ENCODE measurements at regions not wholly inside any gene's neighbourhood (a gene's known extent, or its start where the extent isn't known, plus 50 kb on each side); places are given as distances from the start of the nearest gene placed in this dataset.

GRCh38 chr5:164060786-164061355, 555.5 kb downstream of the MAT2B start (continued):
- no peak for TF ChIP-seq SAP130 (CRISPR knock-in tag; IDR thresholded peaks at IDR 0.05; ENCODE audit: low read depth)

GRCh38 chr5:164062304-164062703, 556.9 kb downstream of the MAT2B start:
- Histone ChIP-seq H3K4me3 (replicated peaks in 1 of 3; ENCODE audit: insufficient read depth in 1 of 3, low read depth in 2 of 3, low read length in 3 of 3) (no peak overlapping the region), H3K27me3 (ENCODE audit: control insufficient read depth in 1 of 2, insufficient read depth in 2 of 2, low read length in 2 of 2) (no peaks in the 10 kb centered on the region), H3K4me1 (ENCODE audit: insufficient read depth, low read length) (no peaks in the 10 kb centered on the region), H4K20me1 (ENCODE audit: insufficient read depth, low read length) (no peaks in the 10 kb centered on the region), H3K27ac (ENCODE audit: extremely low read length, insufficient read depth, low read length) (no peak overlapping the region), H3K9me3 (ENCODE audit: low read length) (peaks cover 21% of the 10 kb centered on the region; the same call in 1 of the 2 replicates), H3K36me3 (replicated peaks in 1 of 2; ENCODE audit: control insufficient read depth in 1 of 2, insufficient read depth in 2 of 2, low read length in 2 of 2) (no peaks in the 10 kb centered on the region), H3K4me2 (ENCODE audit: low read depth, low read length) (no peak overlapping the region), H3K79me2 (ENCODE audit: insufficient read depth, low read length) (no peaks in the 10 kb centered on the region), H2AFZ (ENCODE audit: low read length) (no peak overlapping the region), H3K9ac (ENCODE audit: insufficient read depth, low read depth, low read length) (no peak overlapping the region)
- DNase-seq (ENCODE audit: low spot score): no peak
- BruUV-seq (replicated peaks): no TSS peak
- WGBS (ENCODE audit: low lambda C conversion rate): 0% methylated on average over 3 of the region's 3 CpGs
- intact Hi-C loops (cut with micrococcal nuclease; ENCODE audit: unreplicated experiment): no loop called here
- no peak for TF ChIP-seq ZNF367 (CRISPR knock-in tag; IDR thresholded peaks at IDR 0.05; ENCODE audit: borderline replicate concordance)
- TF ChIP-seq ZBTB3 (CRISPR knock-in tag; IDR thresholded peaks at IDR 0.05; ENCODE audit: borderline replicate concordance, low read depth): no peak
- ChIA-PET POLR2A (no interaction called here), CTCF (ENCODE audit: low intra/inter-chr PET ratio, low total read pairs) (no interaction called here)
- no peak for ATAC-seq
- in situ Hi-C loops (cut with HindIII; ENCODE audit: extremely low pct_ligation_motif_present, low pct_unique_long_range_greater_than_20kb): no loop called here
- no peak for FAIRE-seq

GRCh38 chr5:164065266-164065665, 559.8 kb downstream of the MAT2B start:
- Histone ChIP-seq H3K4me1 (ENCODE audit: insufficient read depth, low read length) (no peaks in the 10 kb centered on the region), H3K79me2 (ENCODE audit: insufficient read depth, low read length) (no peaks in the 10 kb centered on the region), H4K20me1 (ENCODE audit: insufficient read depth, low read length) (no peaks in the 10 kb centered on the region), H3K27ac (ENCODE audit: extremely low read length, insufficient read depth, low read length) (no peak overlapping the region), H3K4me2 (ENCODE audit: low read depth, low read length) (no peak overlapping the region), H2AFZ (ENCODE audit: low read length) (no peak overlapping the region), H3K9me3 (ENCODE audit: low read length) (peaks cover 21% of the 10 kb centered on the region; the same call in 1 of the 2 replicates), H3K36me3 (replicated peaks in 1 of 2; ENCODE audit: control insufficient read depth in 1 of 2, insufficient read depth in 2 of 2, low read length in 2 of 2) (no peaks in the 10 kb centered on the region), H3K9ac (ENCODE audit: insufficient read depth, low read depth, low read length) (no peak overlapping the region), H3K27me3 (ENCODE audit: control insufficient read depth in 1 of 2, insufficient read depth in 2 of 2, low read length in 2 of 2) (no peaks in the 10 kb centered on the region), H3K4me3 (replicated peaks in 1 of 3; ENCODE audit: insufficient read depth in 1 of 3, low read depth in 2 of 3, low read length in 3 of 3) (no peak overlapping the region)
- in situ Hi-C loops (cut with HindIII; ENCODE audit: extremely low pct_ligation_motif_present, low pct_unique_long_range_greater_than_20kb) (no loop called here), intact Hi-C loops (cut with micrococcal nuclease; ENCODE audit: unreplicated experiment) (no loop called here)
- FAIRE-seq (no peak), ATAC-seq (no peak), DNase-seq (ENCODE audit: low spot score) (no peak)
- CTCF ChIA-PET (ENCODE audit: low intra/inter-chr PET ratio, low total read pairs): no interaction called here
- 9% methylated on average over 2 of the region's 2 CpGs for WGBS (ENCODE audit: low lambda C conversion rate)
- POLR2A ChIA-PET: no interaction called here
- BruUV-seq (replicated peaks): no TSS peak
- no peak for TF ChIP-seq ZNF878 (CRISPR knock-in tag; IDR thresholded peaks at IDR 0.05)
- no peak for TF ChIP-seq ZNF530 (CRISPR knock-in tag; IDR thresholded peaks at IDR 0.05; ENCODE audit: low read depth)
- TF ChIP-seq SMARCE1 (IDR thresholded peaks at IDR 0.05; ENCODE audit: borderline replicate concordance): no peak
- no peak for TF ChIP-seq TERF1 (CRISPR knock-in tag; IDR thresholded peaks at IDR 0.05)
- TF ChIP-seq NAIF1 (CRISPR knock-in tag; IDR thresholded peaks at IDR 0.05; ENCODE audit: borderline replicate concordance): no peak
- TF ChIP-seq MNT (IDR thresholded peaks at IDR 0.05): no peak
- no peak for TF ChIP-seq ZNF567 (CRISPR knock-in tag; IDR thresholded peaks at IDR 0.05; ENCODE audit: borderline replicate concordance)
- TF ChIP-seq AGO2 (optimal IDR thresholded peaks at IDR 0.05; ENCODE audit: low read depth, low read length): no peak
- no peak for TF ChIP-seq ZNF317 (CRISPR knock-in tag; IDR thresholded peaks at IDR 0.05)
- TF ChIP-seq HDAC1 (CRISPR knock-in tag; IDR thresholded peaks at IDR 0.05): no peak
- TF ChIP-seq SAP130 (CRISPR knock-in tag; IDR thresholded peaks at IDR 0.05; ENCODE audit: low read depth): no peak
- no peak for TF ChIP-seq ARNT (IDR thresholded peaks at IDR 0.05)
- TF ChIP-seq ZNF333 (CRISPR knock-in tag; IDR thresholded peaks at IDR 0.05; ENCODE audit: borderline replicate concordance): no peak
- TF ChIP-seq NFE2 (CRISPR knock-in tag; IDR thresholded peaks at IDR 0.05): no peak
- TF ChIP-seq NR3C1 (CRISPR knock-in tag; IDR thresholded peaks at IDR 0.05): no peak
